ENCODE measurements at regions not wholly inside any gene's neighbourhood (a gene's known extent, or its start where the extent isn't known, plus 50 kb on each side); places are given as distances from the start of the nearest gene placed in this dataset.

DNA sequence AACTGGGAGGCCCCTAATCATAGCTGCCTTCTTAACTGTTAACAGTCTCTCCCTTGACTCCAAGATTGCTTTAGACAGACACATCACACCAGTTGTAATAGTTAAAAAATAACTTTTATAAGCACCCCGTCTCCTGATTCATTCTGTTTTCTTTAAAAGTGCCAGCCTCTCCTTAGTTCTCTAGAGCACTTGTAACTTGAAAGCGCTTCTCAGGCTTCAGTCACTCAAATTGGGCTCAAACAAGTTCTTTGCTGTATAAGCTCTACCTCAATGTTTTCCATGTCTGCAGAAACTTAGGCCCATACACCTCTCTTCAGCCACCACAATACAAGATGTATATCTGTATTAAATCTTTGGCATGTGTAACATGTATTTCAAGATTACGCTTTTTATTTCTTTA lies 169.6 kb downstream of the GABRG1 start:
- Histone ChIP-seq H3K4me3 (replicated peaks in 1 of 3; ENCODE audit: insufficient read depth in 1 of 3, low read depth in 1 of 3, low read length in 3 of 3) (no peak overlapping the region), H3K27ac (ENCODE audit: insufficient read depth, low read depth, low read length) (no peak overlapping the region), H3K9ac (replicated peaks; ENCODE audit: extremely low read depth, insufficient read depth, low read length) (no peak overlapping the region), H3K27me3 (ENCODE audit: control insufficient read depth in 2 of 2, insufficient read depth in 2 of 2, low read length in 2 of 2) (no peaks in the 10 kb centered on the region), H3K36me3 (ENCODE audit: control insufficient read depth in 2 of 2, extremely low read depth in 1 of 2, insufficient read depth in 2 of 2, low read length in 2 of 2) (no peaks in the 10 kb centered on the region), H2AFZ (ENCODE audit: low read depth, low read length) (no peak overlapping the region), H4K20me1 (replicated peaks; ENCODE audit: control insufficient read depth, extremely low read depth, insufficient read depth, low read length) (no peaks in the 10 kb centered on the region), H3K79me2 (ENCODE audit: control insufficient read depth, insufficient read depth, low read length) (no peaks in the 10 kb centered on the region), H3K9me1 (replicated peaks; ENCODE audit: control insufficient read depth, extremely low read depth, insufficient read depth, low read length) (no peaks in the 10 kb centered on the region), H3K9me3 (replicated peaks; ENCODE audit: control insufficient read depth, insufficient read depth, low read length) (peaks cover 5% of the 10 kb centered on the region), H3K4me1 (ENCODE audit: control insufficient read depth, extremely low read depth, insufficient read depth, low read length) (no peaks in the 10 kb centered on the region), H3K4me2 (ENCODE audit: insufficient read depth, low read length) (no peak overlapping the region)
- ChIA-PET CTCF (no interaction called here), POLR2A (no interaction called here)
- intact Hi-C loops (cut with micrococcal nuclease) = no loop called here
- BruUV-seq (replicated peaks) = no TSS peak
- FAIRE-seq = no peak
- no peak for DNase-seq (ENCODE audit: low read depth, low spot score)
- dilution Hi-C loops (cut with MboI; ENCODE audit: extremely low pct_ligation_motif_present, low sequenced_read_pairs) = no loop called here
- TF ChIP-seq, protein P1, sequence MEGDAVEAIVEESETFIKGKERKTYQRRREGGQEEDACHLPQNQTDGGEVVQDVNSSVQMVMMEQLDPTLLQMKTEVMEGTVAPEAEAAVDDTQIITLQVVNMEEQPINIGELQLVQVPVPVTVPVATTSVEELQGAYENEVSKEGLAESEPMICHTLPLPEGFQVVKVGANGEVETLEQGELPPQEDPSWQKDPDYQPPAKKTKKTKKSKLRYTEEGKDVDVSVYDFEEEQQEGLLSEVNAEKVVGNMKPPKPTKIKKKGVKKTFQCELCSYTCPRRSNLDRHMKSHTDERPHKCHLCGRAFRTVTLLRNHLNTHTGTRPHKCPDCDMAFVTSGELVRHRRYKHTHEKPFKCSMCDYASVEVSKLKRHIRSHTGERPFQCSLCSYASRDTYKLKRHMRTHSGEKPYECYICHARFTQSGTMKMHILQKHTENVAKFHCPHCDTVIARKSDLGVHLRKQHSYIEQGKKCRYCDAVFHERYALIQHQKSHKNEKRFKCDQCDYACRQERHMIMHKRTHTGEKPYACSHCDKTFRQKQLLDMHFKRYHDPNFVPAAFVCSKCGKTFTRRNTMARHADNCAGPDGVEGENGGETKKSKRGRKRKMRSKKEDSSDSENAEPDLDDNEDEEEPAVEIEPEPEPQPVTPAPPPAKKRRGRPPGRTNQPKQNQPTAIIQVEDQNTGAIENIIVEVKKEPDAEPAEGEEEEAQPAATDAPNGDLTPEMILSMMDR (IDR thresholded peaks at IDR 0.05; ENCODE audit: extremely low read depth in 1 of 2, insufficient read depth in 1 of 2, low read depth in 1 of 2, low read length in 2 of 2) = no peak
- TF ChIP-seq GATA2 (IDR thresholded peaks at IDR 0.05; ENCODE audit: insufficient read depth, insufficient read length, low read depth, low read length) (no peak), MYC (IDR thresholded peaks at IDR 0.05; ENCODE audit: low read depth, low read length) (no peak), POLR2AphosphoS5 (IDR thresholded peaks at IDR 0.05; ENCODE audit: insufficient read depth, low read depth, low read length) (no peak), POLR2A (IDR thresholded peaks at IDR 0.05; ENCODE audit: low read depth, low read length) (no peak), JUN (IDR thresholded peaks at IDR 0.05; ENCODE audit: borderline replicate concordance, insufficient read depth, insufficient read length, low read depth) (no peak), FOS (IDR thresholded peaks at IDR 0.05; ENCODE audit: borderline replicate concordance, insufficient read depth, low read length) (no peak), EZH2 (IDR thresholded peaks at IDR 0.05; ENCODE audit: borderline replicate concordance, low read depth, low read length, severe bottlenecking) (no peak)
- TF ChIP-seq, protein P2, sequence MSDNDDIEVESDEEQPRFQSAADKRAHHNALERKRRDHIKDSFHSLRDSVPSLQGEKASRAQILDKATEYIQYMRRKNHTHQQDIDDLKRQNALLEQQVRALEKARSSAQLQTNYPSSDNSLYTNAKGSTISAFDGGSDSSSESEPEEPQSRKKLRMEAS (IDR thresholded peaks at IDR 0.05; ENCODE audit: insufficient read depth, insufficient read length) = no peak

Data from endothelial cell of umbilical vein (primary cell).